HG03108 (cell line): ENCODE measurements at regions not wholly inside any gene's neighbourhood (a gene's known extent, or its start where the extent isn't known, plus 50 kb on each side); places are given as distances from the start of the nearest gene placed in this dataset.

Experiments
- ATAC-seq: cut with Tn5 transposase; IDR thresholded peaks from one replicate; pipeline ENCODE4 v1.9.1; 2021; ENCODE audit warnings: moderate library complexity; ENCODE audit not compliant: unreplicated experiment

DNA sequence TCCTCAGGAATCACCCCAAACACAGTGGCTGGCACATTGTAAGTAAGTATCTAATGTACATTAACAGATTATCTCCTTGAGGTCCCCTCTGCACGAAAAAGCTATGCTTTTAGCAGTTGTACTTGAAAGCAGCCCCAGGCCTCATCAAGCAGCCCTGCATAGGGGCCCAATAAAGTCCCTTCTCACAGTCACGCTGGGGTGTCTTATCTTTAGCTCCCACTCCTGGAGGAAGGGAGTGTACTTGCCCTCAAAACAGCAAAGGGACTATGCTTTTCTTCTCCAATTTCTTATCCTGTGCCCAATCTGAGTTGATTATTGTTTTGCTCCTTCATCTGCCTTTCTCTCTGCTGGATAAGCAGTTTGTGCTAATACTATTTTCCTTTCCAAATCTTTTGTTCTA is 168.8 kb upstream of the PLXNA2 start:
- ATAC-seq: no peak

DNA sequence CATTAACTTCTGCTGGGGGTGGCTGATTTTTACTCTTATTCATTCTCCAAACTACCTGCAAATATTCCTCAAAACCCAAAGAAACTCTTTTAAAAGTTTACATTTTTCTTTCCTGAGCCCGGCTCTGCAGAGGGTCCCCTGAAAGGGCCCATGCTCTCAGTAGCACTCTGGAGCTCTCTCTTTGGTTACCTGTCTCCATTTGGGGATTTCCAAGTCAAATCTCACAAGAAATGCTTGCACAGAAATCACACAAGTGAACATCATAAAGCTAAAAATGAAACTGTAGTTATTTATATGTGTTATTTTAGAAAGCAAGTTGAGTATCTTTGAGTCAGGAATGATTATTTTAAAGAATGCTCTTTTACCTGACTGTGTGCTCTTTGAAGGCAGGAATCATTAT is 174.5 kb upstream of the PLXNA2 start:
- no peak for ATAC-seq

DNA sequence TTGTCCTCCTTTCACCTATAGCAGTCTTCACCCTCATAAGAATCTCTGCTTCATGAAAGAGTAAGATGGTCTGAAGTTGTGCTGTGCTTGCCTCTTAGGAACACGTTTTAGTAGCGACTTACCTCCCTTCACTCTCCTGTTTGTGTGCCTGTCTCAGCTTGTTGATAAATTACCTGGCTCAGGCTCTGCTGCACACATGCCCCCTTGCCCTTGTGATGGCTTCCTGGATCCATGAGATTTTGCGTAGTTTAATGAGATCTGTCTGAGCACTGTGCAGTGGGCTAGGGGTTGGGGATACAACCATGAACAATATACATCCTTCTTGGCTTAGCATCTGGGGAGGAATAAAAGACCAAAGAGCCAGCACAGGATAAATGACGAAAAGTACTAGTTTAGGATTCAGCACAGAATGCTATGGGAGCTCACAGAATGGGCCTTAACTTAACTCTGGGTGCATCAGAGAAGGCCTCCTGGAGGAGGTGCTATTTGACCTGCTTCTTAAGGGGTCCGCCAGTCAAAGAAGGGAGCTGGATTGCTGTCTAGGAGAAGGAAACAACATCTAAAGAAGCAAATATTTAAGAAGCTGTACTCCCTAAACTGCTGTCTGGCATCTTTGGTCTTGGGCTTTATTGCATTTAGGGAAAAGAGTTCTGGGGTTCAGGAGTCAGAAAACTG is 175.7 kb upstream of the PLXNA2 start:
- no peak for ATAC-seq

DNA sequence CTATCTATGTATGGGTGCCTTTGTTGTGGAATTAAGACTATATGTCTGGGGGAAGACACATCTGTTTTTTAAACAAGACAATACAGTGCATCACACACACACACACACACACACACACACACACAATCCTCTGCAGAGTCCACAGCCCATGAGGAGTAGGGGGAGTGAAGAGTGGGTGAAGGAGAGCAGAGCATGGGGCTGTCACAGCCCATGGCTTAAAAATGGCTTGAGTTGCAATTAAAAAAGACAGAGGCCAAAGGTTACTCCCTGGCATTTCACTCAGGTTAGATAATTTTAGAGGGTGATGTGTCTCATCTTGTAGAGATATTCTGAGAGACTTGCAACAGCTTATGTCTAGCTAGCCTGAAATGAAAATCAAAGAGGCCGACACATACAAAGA is 176.5 kb upstream of the PLXNA2 start:
- no peak for ATAC-seq

DNA sequence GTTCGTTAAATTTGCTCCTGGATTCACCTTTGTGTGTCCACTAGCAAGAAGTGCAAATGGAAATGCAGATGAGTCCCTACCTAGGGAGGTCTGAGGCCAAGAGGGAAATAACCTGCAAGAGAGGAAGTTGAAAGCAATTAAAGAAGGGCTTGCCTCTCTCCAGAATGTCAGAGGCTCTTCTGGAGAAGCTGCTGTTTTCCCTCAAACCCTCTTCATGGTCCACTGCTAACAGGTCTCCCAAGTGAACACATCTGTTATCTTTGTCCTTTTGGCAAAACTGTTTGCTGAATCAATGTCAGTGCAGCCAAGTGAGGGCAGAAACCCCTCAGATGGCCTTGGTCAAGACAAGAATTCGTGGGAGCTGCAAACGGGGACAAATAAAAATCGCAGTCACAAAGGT is 177.3 kb upstream of the PLXNA2 start:
- ATAC-seq: no peak

- no peak for ATAC-seq
These were observed 179.3 kb upstream of the PLXNA2 start for GRCh38 chr1:208423526-208423925.

- ATAC-seq: no peak
These were observed 180.9 kb upstream of the PLXNA2 start for GRCh38 chr1:208425096-208425495.

DNA sequence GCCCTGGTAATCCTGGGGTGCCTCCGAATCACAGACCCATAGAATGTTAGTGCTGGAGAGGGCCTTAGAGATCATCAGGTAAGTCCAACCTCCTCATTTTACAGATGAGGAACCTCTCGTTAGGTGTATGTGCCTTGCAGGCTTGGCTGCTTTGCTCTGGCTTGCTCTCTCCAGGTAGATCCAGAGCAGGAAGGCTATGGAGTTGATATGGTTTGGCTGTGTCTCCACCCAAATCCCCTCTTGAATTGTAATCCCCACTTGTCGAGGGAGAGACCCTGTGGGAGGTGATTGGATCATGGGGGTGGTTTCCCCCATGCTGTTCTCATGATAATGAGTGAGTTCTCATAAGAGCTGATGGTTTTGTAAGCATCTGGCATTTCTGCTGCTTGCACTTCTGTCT is 186.0 kb upstream of the PLXNA2 start:
- no peak for ATAC-seq

DNA sequence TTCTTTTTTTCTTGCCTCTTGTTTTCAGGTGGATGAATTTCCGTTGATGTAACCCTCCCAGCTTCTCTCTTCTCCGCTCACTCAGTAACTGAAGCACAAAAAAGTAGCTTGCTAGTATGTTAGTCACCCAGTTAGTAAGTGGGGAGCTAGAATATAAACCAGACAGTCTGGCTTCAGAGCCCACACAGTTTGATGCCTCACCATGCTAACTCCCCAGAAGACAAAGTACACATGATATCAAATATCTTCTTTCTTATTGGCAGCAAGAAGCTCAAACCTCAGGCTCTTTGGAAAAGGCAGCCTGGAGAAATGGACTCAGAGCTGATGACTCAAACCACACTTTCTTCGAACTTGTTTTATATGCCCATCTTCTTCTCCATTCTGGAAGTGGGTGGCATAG is 187.5 kb upstream of the PLXNA2 start:
- no peak for ATAC-seq

- no peak for ATAC-seq
These were observed 188.2 kb upstream of the PLXNA2 start for GRCh38 chr1:208432346-208432745.

DNA sequence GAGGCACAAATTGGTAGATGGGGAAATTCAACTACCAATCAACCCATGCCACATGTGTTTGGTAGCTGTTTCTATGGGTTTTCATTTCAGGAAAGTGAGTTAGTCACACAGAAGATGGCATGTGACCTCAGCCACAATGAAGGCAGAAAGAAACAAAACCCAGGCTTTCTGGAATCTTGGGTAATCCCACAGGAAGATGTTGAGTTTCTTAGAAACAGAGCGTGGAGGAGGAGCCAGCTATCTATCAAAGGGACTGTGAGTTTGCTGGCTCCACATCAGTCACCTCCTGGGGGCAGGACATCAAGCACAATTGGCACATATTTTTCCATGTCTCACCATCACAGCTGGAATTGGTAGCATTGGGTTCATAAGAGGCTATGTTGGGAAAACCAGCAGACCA is 188.9 kb upstream of the PLXNA2 start:
- no peak for ATAC-seq

- no peak for ATAC-seq
These were observed 189.8 kb upstream of the PLXNA2 start for GRCh38 chr1:208433971-208434370.

DNA sequence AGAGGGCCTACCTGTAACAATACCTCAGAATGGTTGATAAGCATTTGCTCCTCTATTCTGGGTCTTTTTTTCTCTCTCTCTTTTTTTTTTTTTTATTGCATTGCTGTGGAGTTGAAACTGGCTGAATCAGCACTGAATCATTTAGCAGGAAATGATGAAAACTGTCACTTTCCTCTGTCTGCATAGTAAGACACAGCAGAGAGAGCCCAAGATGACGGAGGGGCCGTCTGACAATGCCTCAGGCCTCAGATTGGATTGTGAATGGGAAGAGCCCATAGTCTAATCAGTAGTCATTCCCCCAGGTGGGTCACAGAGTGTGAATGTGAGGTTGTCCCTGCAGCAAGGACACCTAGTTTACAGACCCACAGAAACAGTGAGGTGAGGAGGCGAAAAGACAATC is 193.2 kb upstream of the PLXNA2 start:
- ATAC-seq: no peak

DNA sequence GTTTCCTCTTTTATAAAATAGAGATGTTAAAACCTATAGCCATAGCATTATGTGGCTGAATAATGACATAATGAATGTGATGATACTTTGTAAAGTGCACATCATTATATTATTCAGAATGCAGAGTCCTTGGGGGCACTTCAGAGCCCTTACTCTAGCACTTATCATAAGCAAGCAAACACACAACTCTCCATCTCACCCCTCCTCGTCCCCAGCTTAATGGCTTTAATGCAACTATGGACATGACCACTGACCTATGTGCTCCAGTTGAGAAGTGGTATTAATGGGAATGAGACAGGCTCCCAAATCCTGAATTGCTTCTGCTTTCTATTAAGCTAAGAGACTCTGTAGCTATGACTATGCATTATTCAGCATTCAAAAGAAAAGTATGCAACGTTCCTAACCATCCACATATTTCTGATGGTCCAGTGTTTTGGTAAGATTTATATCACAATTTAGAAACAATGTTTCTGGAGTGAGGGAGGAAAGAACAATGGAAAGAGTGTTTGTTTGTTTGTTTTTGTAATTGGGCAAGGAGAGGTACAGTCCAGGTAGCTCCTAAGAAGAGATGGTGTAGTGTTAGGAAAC is 194.0 kb upstream of the PLXNA2 start:
- ATAC-seq: no peak

GRCh38 chr1:208445758-208446203 is 201.6 kb upstream of the PLXNA2 start:
- ATAC-seq: no peak

DNA sequence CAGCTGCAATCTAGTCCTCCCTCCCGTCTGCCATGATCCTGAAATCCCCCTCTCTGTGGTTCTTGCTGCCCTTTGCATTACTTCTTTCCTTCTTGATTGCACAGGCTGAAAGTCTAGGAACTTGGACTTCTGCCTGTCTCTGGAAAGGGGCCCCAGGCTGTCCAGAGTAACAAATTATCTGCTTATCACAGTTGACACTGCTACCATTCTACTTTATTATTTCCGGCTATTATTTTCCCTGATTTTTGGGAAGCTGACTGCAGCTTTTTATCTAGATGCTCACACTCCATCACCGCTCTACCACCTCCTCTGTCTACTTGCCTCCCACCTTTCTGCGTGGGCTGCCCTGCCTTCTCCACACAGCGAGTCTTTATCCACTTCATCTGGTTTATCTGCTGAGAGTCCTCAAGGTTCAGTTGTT is 202.1 kb upstream of the PLXNA2 start:
- ATAC-seq: no peak

DNA sequence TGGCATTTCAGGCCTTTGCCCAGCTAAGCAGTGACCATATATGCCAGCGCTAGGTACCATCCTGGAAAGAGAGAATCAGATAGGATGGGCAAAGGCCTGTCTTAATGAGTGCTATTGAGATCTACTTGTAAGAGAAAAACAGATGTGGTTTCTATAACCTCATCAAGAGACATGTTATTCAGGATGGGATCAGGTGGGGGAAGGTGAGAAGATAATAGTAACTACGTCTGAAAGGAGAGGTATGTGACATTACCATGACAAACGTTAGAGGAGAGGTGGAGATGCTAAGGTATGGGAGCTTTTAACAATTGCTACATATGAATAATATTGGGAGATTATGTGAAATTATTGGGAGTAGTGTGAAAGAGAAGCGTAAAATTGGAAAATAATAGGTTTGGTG is 204.2 kb upstream of the PLXNA2 start:
- ATAC-seq: no peak

GRCh38 chr1:208449951-208450350 is 205.8 kb upstream of the PLXNA2 start:
- ATAC-seq: no peak

- ATAC-seq: no peak
These were observed 206.8 kb upstream of the PLXNA2 start for GRCh38 chr1:208450958-208451357.

- ATAC-seq: no peak
These were observed 211.6 kb upstream of the PLXNA2 start for GRCh38 chr1:208455821-208456220.

DNA sequence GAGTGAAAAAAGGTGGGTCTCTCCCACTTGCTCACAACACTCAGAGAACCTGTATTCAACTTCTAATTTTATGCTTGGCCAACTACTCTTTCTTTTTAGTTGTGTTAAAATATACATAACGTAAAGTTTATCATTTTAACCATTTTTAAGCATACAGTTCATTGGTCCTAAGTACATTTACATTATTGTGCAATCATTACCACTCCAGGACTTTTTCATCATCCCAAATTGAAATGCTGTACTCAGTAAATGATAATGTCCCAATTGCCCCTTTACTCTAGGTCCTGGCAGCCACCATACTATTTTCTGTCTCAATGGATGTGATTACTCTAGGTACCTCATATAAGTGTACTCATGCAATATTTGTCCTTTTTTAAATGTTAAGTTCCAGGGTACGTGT is 212.3 kb upstream of the PLXNA2 start:
- ATAC-seq: no peak

DNA sequence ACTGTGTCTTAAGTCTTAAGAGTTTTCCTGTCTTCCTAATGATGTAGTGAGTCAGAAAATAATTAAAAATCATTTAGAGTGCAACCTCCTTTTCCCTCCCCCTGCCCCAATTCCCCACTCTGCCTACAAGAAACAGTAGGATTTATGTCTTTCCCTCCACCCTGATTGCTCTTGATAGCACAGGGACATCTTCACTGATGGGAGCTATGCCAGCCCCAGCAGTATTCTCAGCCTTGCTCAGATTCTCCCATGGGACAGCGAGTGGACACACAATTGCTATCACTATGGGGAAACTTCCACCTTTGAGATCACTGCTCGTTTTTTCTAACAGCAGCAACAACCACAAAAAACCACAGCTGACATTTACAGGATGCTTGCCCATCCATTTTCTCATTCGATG is 216.6 kb upstream of the PLXNA2 start:
- ATAC-seq: no peak

DNA sequence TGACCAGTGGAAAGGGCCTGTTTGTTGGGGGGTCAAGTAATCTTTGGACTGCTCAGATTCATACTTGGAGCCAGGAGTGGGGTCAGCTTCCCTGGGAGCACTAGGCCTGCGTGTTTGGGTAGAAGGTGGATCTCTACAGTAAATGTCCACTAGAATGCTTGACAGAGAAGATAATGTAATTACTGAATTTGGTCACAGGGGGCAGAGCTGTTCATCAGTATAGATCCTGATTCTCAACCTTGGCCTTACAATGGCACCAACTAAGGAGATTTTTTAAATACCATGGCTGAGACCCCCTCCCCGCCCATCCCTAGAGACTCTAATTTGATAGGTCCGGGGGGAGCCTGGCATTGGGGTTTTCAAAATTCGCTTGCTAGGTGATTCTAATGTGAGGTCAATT is 217.5 kb upstream of the PLXNA2 start:
- ATAC-seq: no peak
